GM21381 (cell line): ENCODE measurements at regions not wholly inside any gene's neighbourhood (a gene's known extent, or its start where the extent isn't known, plus 50 kb on each side); places are given as distances from the start of the nearest gene placed in this dataset.

Experiments
- ATAC-seq: cut with Tn5 transposase; IDR thresholded peaks from one replicate; pipeline ENCODE4 v1.9.1; 2021; ENCODE audit warnings: mild to moderate bottlenecking, moderate library complexity; ENCODE audit not compliant: unreplicated experiment

- no peak for ATAC-seq
These were observed 187.3 kb downstream of the C12orf50 start for GRCh38 chr12:87841935-87842334.

DNA sequence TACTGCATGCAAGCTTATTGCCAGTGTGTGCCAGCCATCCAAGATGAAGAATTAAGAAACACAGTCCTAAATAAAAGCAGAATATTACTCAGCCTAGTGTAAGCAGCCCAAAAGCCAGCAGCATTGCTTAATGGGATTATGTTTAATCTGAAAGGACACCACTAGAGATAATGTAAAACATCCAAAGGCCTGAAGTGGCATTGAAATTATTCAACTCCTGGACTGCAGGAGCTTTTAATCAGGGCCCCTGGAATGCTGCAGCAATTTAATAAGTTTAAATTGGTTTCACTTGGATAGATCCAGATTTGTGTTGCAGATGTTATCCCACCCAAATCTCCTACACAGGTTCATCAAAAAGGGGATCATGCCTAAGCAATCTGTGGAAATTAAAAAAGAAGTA lies 193.0 kb downstream of the C12orf50 start:
- ATAC-seq = no peak

GRCh38 chr12:87828382-87828973 lies 200.7 kb downstream of the C12orf50 start:
- no peak for ATAC-seq

DNA sequence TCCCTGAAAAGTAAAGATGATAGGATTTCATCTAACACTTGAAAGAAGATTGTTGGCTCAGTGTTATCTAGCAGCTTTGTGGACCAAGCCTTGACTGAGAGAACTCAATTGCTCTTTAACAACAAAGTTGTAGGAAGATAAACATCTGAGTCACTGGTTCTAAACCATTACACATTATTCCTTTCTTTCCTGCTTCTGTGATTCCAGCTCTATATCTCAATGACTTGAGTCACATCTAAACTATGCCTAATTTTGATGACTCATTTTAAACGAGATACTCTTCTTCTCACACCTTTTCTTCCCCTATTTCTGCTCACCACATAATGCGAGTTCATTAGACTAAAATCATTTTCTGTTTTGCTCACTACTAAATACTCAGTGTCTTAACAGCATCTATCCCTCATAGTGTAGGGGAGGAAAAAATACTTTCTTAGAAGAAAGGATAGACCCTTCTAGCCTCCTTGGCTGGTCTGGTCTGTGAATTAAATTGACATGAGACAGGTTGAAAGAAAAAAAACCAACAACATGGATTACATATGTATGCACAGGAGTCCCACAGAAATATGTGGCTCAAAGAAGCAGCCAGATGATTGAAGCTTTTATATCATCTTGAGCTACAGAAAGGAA lies 201.4 kb downstream of the C12orf50 start:
- no peak for ATAC-seq

- ATAC-seq = no peak
These were observed 206.3 kb downstream of the C12orf50 start for GRCh38 chr12:87822923-87823322.

DNA sequence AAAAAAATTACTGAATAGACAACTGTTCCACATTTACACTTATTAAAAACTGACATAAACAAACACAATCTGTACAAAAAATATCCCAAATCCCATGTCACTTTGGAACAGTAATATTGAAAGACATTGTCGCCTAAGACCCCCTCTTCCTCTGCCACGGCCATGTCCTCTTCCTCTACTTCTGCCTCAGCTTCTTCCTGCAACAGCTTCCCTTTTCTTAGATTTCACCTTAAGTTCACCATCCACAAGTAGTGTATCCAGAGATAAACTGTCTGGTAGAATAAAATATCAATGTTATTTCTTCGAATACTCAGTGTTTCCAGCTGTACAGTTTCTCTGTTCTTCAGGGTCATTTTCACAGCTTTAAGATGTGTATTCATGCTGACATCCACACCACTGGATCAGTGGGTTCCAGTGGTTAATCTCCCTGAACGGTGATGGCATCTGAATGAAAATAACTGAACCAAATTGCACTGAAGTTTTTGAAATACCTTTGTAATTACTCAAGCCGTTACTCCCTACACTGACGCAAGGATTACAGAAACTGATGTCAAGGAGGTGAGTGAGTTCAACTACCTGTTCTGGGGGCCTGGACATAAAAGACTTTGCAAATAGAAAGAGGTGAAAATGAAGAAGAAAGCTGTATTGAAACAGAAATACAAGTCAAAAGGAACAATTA lies 208.5 kb downstream of the C12orf50 start:
- ATAC-seq = no peak

- no peak for ATAC-seq
These were observed 210.8 kb downstream of the C12orf50 start for GRCh38 chr12:87818441-87818840.

DNA sequence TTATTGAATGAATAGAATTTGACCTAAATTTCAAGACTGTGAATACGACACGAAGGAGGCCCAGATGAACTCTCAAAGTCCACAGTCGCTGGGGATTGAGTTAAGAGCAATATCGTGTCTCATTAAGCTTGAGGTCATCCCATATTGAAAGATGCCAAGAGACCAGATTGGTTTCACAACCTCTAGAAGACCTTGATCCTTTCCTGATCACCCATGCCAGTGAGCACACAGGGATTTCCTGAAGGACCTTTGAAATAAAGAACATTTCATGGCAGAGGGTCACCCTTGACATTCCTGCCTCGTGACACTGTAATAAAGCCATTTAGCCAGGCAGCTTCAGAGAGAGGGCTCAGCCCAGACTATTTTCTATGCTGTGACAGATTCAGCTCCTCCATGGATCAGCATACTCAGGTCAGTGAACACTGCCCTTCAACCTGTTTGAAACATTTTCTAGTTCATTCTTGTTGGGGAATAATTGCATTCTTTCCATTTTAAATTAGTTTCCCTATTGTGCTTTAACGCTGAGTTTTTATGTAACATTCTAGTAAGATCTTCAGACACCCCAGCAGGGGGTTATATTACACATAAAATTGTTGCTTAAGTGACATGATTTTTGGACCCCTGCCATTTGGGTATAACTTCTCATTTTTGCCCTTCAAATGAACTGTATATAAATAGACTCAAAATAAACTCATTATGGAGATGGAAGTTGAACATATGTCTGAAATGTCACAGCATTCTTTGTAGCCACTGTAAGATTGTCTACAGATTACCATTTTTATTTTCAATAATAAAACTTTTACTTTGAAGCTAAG lies 213.2 kb downstream of the C12orf50 start:
- no peak for ATAC-seq

DNA sequence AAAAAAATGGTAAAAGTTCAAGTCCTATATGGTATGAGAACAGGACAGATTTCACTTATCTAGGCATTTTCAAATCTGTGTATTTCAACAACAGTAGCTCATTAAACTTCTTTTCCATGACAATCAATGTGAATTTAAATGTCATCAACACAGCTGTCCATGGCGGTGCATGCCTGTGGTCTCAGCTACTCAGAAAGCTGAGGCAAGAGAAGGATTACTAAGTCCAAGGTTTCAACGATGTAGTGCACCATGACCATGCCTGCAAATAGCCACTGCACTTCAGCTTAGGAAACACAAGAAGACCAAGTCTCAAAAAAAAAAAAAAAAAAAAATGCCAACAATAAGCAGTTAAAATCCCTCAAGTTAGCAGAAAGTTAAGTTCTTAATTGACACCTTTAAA lies 214.6 kb downstream of the C12orf50 start:
- no peak for ATAC-seq

- ATAC-seq = no peak
These were observed 215.5 kb downstream of the C12orf50 start for GRCh38 chr12:87813476-87814234.

GRCh38 chr12:87812681-87813080 lies 216.5 kb downstream of the C12orf50 start:
- ATAC-seq = no peak

DNA sequence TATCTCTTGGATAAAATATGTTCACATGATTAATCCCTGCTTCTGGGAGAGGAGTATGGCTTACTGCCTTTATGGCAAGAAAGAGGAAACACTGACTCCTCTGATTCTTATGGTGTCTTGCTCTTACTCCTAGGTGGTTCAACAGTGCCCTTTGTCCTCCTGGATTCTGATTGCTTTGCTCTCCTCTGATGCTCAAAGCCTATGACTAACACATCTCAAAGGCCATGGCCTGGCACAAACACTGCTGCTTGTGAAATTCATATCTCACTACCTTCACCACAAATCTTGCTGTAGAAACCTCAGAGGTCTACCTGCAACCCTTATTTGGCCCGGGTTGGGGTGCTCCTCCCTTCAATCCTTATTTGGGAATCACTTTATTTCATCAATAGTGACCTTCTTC lies 217.2 kb downstream of the C12orf50 start:
- no peak for ATAC-seq

GRCh38 chr12:87809916-87810315 lies 219.3 kb downstream of the C12orf50 start:
- ATAC-seq = no peak

DNA sequence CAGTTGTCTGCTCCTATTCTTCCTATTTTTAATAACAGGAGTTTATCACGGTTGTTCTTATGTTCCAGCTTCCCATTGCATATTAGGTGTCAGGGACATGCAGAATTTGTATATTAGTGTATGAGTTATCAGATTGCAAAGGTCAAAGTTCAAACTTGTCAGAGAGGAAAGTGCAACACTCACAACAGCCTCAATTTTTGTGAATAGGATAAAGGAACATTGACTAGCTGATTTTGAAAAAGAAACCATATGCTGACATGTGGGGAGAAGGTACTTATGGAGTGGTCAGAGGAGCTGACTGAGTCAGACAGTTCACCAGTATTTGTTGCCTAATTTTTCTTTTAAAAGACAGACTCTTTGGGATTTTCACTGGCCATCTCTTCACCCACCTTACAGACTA lies 222.1 kb downstream of the C12orf50 start:
- no peak for ATAC-seq

DNA sequence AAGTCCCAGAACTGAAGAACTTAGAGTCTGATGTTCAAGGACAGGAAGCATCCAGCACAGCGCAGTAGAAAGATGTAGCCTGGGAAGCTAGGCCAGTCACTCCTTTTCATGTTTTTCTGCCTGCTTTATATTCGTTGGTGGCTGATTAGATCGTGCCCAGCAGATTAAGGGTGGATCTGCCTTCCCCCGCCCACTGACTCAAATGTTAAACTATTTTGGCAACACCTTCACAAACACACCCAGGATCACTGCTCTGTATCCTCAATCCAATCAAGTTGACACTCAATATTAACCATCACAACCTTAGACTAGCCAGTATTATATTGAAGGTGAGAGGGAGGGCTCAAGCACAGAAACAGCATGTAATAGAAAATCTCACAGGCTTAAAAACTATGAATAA lies 222.9 kb downstream of the C12orf50 start:
- ATAC-seq = no peak

- no peak for ATAC-seq
These were observed 224.8 kb downstream of the C12orf50 start for GRCh38 chr12:87804386-87804785.

- ATAC-seq = no peak
These were observed 226.5 kb downstream of the C12orf50 start for GRCh38 chr12:87802721-87803011.

DNA sequence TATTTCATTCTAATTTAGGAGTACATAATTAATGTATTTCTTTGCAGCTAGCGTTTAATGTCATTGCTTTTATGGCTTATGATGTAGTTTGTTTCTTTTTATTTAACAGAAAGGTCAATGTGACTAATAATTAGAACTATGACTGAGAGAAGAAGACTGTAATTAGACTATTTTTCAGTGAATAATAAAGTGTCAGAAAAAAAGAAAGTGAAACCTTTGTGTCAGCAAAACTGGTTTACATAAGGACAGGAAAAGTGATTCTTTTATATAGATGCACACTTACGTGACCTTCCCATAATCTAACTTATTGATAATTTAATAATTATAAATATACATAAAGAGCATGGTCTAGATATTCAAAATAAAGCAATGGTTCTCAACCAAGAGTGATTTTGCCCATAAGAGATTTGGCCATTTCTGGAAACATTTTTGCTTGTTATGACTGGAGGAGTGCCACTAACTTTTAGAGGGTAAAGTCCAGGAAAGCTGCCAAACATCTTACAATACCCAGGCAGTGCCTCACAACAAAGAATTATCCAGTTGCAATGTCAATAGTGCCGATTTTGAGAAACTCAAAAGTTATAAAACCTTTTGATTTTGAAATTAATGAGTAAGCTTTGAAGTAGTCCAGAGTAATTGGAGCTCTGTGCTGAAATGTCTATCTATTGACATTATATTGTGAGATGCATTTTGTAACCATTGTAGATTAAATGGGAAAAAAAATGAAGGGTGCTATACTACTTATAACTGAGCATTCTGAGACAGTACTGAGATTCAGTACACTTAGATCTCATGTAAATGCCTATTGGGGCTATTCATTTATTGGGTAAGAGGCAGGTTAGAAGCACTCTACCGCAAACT lies 227.1 kb downstream of the C12orf50 start:
- ATAC-seq = no peak

- ATAC-seq = no peak
These were observed 232.2 kb downstream of the C12orf50 start for GRCh38 chr12:87796961-87797516.

- ATAC-seq = no peak
These were observed 233.6 kb downstream of the C12orf50 start for GRCh38 chr12:87795555-87795954.
